Activated B cell treated with CpG ODN at 0.5 μM for 24 hours (primary cell): ENCODE measurements at regions not wholly inside any gene's neighbourhood (a gene's known extent, or its start where the extent isn't known, plus 50 kb on each side); places are given as distances from the start of the nearest gene placed in this dataset.

Experiments
- ATAC-seq: fragments of 200-7000 bp; cut with Tn5 transposase; one replicate; pipeline ENCODE4 v1.10.0; 2021; ENCODE audit warnings: low read depth, mild to moderate bottlenecking, moderate library complexity
- CTCF ChIA-PET: fragments of 350-600 bp; sonication (Branson Sonifier 250); formaldehyde crosslinking; loops from one replicate; lab custom pipeline; 2021; ENCODE audit warnings: antibody characterized with exemption; lab: Charles Lee
- POLR2A ChIA-PET: fragments of 350-600 bp; sonication (Branson Sonifier 250); formaldehyde crosslinking; loops from one replicate; lab custom pipeline; 2021; ENCODE audit warnings: antibody characterized with exemption; lab: Charles Lee
- DNase-seq: peaks from one replicate; pipeline ENCODE4 v3.0.0; 2022
- H3K27ac Mint-ChIP-seq: one replicate; pipeline ENCODE4 v1.8.0; 2020; ENCODE audit warnings: mixed read lengths
- H3K27me3 Mint-ChIP-seq: one replicate; pipeline ENCODE4 v1.8.0; 2021; ENCODE audit warnings: mixed read lengths
- H3K36me3 Mint-ChIP-seq: one replicate; pipeline ENCODE4 v1.8.0; 2021; ENCODE audit warnings: low read depth, mixed read lengths
- H3K4me1 Mint-ChIP-seq: one replicate; pipeline ENCODE4 v1.8.0; 2021; ENCODE audit warnings: mixed read lengths
- H3K4me3 Mint-ChIP-seq: one replicate; pipeline ENCODE4 v1.8.0; 2020; ENCODE audit warnings: mild to moderate bottlenecking, mixed read lengths
- H3K9me3 Mint-ChIP-seq: one replicate; pipeline ENCODE4 v1.8.0; 2020; ENCODE audit warnings: mixed read lengths
- CTCF ChIP-seq: fragments of 200-600 bp; IDR thresholded peaks from one replicate; pipeline ENCODE4 v1.8.0; 2022; ENCODE audit warnings: antibody characterized with exemption, mild to moderate bottlenecking
- intact Hi-C: fragments of 100-400 bp; cut with micrococcal nuclease; formaldehyde crosslinking; loops from one replicate; pipeline ENCODE4 v1.15.1; 2024

DNA sequence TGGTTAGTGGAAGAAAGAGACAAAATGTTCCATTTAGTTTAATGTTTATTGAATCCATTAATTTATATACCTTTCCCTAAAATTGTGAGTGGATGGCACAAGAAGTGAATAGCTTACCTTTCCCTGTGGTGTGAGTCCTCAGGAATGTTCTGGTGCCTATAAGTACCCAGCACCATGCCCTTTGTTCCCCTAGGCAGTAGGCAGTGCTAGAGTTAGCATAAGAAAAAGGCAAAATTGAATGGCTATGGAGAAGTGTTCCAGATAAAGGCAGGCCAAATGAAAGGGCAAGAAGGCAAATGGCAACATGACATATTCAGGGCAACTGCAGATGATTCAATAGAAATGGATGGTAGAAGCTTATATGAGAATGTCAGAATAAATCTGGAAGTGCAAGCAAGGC, 370.8 kb upstream of the PTGER4 start:
- intact Hi-C loops: no loop called here
- ATAC-seq: no peak
- no peak for TF ChIP-seq CTCF
- H3K4me3 Mint-ChIP-seq: no peak overlapping the region
- H3K27me3 Mint-ChIP-seq: no peaks in the 10 kb centered on the region
- ChIA-PET CTCF (no interaction called here), POLR2A (no interaction called here)
- DNase-seq: no peak
- no peaks in the 10 kb centered on the region for H3K9me3 Mint-ChIP-seq
- no peaks in the 10 kb centered on the region for H3K36me3 Mint-ChIP-seq
- H3K27ac Mint-ChIP-seq: no peak overlapping the region
- peaks cover 7% of the 10 kb centered on the region for H3K4me1 Mint-ChIP-seq

GRCh38 chr5:40307920-40308319, 371.8 kb upstream of the PTGER4 start:
- Mint-ChIP-seq H3K27me3 (no peaks in the 10 kb centered on the region), H3K36me3 (no peaks in the 10 kb centered on the region), H3K4me3 (no peak overlapping the region), H3K27ac (no peak overlapping the region), H3K4me1 (peaks cover 7% of the 10 kb centered on the region), H3K9me3 (no peaks in the 10 kb centered on the region)
- ChIA-PET POLR2A (no interaction called here), CTCF (no interaction called here)
- ATAC-seq: no peak
- no peak for DNase-seq
- no peak for TF ChIP-seq CTCF
- intact Hi-C loops: no loop called here

GRCh38 chr5:40306869-40307487, 372.7 kb upstream of the PTGER4 start:
- H3K27me3 Mint-ChIP-seq: no peaks in the 10 kb centered on the region
- ChIA-PET POLR2A (no interaction called here), CTCF (no interaction called here)
- peaks cover 7% of the 10 kb centered on the region for H3K4me1 Mint-ChIP-seq
- DNase-seq: no peak
- H3K27ac Mint-ChIP-seq: no peak overlapping the region
- no peaks in the 10 kb centered on the region for H3K9me3 Mint-ChIP-seq
- intact Hi-C loops: no loop called here
- no peaks in the 10 kb centered on the region for H3K36me3 Mint-ChIP-seq
- no peak for ATAC-seq
- TF ChIP-seq CTCF: no peak
- no peak overlapping the region for H3K4me3 Mint-ChIP-seq

DNA sequence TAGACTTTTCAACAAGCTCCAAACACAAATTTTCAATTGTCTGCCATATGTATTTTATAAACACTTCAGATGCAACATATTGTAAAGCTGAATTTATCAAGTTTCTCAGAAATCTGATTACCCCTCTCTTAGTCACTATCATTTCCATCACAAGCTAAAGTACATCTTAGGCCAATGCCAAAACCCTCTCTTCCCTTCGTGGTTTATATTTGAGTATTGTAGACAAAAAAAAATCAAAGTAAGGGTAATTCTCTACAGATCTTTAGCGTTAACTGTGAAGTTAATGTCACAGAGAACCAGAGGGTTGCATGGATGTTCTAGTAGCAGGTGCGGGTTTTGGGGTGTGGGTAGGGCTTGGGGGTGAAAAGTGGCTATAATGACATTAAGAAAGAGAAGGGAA, 387.7 kb upstream of the PTGER4 start:
- DNase-seq (no peak), ATAC-seq (no peak)
- no peaks in the 10 kb centered on the region for H3K9me3 Mint-ChIP-seq
- H3K27me3 Mint-ChIP-seq: no peaks in the 10 kb centered on the region
- H3K4me1 Mint-ChIP-seq: no peaks in the 10 kb centered on the region
- no peak overlapping the region for H3K4me3 Mint-ChIP-seq
- no peak for TF ChIP-seq CTCF
- no peak overlapping the region for H3K27ac Mint-ChIP-seq
- intact Hi-C loops: no loop called here
- ChIA-PET CTCF (no interaction called here), POLR2A (no interaction called here)
- H3K36me3 Mint-ChIP-seq: no peaks in the 10 kb centered on the region

- ATAC-seq (no peak), DNase-seq (no peak)
- Mint-ChIP-seq H3K36me3 (no peaks in the 10 kb centered on the region), H3K4me3 (no peak overlapping the region), H3K4me1 (no peaks in the 10 kb centered on the region), H3K9me3 (no peaks in the 10 kb centered on the region), H3K27ac (no peak overlapping the region), H3K27me3 (no peaks in the 10 kb centered on the region)
- intact Hi-C loops: no loop called here
- ChIA-PET CTCF (no interaction called here), POLR2A (no interaction called here)
- no peak for TF ChIP-seq CTCF
Measured at GRCh38 chr5:40291338-40291737, 388.4 kb upstream of the PTGER4 start.
